HG02642 (cell line): ENCODE measurements at regions not wholly inside any gene's neighbourhood (a gene's known extent, or its start where the extent isn't known, plus 50 kb on each side); places are given as distances from the start of the nearest gene placed in this dataset.

Experiments
- ATAC-seq: cut with Tn5 transposase; IDR thresholded peaks from one replicate; pipeline ENCODE4 v1.9.1; 2021; ENCODE audit warnings: mild to moderate bottlenecking; ENCODE audit not compliant: unreplicated experiment, poor library complexity

GRCh38 chr9:26335116-26335515, 557.5 kb downstream of the CAAP1 start:
- no peak for ATAC-seq

GRCh38 chr9:26334706-26335105, 557.9 kb downstream of the CAAP1 start:
- no peak for ATAC-seq

GRCh38 chr9:26331223-26331622, 561.4 kb downstream of the CAAP1 start:
- no peak for ATAC-seq

- ATAC-seq, result no peak
Measured at GRCh38 chr9:26329974-26330373, 562.6 kb downstream of the CAAP1 start.

GRCh38 chr9:26326563-26326962, 566.0 kb downstream of the CAAP1 start:
- ATAC-seq, result peak; percentile 87

GRCh38 chr9:26325444-26325829, 567.2 kb downstream of the CAAP1 start:
- ATAC-seq, result no peak

- no peak for ATAC-seq
Measured at GRCh38 chr9:26324786-26325443, 567.7 kb downstream of the CAAP1 start.

- no peak for ATAC-seq
Measured at GRCh38 chr9:26321935-26322334, 570.7 kb downstream of the CAAP1 start.

GRCh38 chr9:26319859-26320258, 572.7 kb downstream of the CAAP1 start:
- ATAC-seq, result no peak

- no peak for ATAC-seq
Measured at GRCh38 chr9:26313108-26313507, 579.5 kb downstream of the CAAP1 start.

- ATAC-seq, result no peak
Measured at GRCh38 chr9:26311463-26311995, 581.1 kb downstream of the CAAP1 start.

GRCh38 chr9:26310294-26310693, 582.3 kb downstream of the CAAP1 start:
- no peak for ATAC-seq

GRCh38 chr9:26308328-26308727, 584.3 kb downstream of the CAAP1 start:
- no peak for ATAC-seq

- ATAC-seq, result no peak
Measured at GRCh38 chr9:26301659-26302058, 590.9 kb downstream of the CAAP1 start.

GRCh38 chr9:26301046-26301445, 591.6 kb downstream of the CAAP1 start:
- ATAC-seq, result no peak

GRCh38 chr9:26296910-26297572, 595.6 kb downstream of the CAAP1 start:
- no peak for ATAC-seq

GRCh38 chr9:26292943-26293342, 599.7 kb downstream of the CAAP1 start:
- no peak for ATAC-seq

- no peak for ATAC-seq
Measured at GRCh38 chr9:26271495-26272122, 593.4 kb upstream of the TUSC1 start.

GRCh38 chr9:26266146-26266793, 588.0 kb upstream of the TUSC1 start:
- no peak for ATAC-seq

GRCh38 chr9:26264709-26265601, 586.7 kb upstream of the TUSC1 start:
- ATAC-seq, result no peak
